HEK293 (cell line): ENCODE measurements at regions not wholly inside any gene's neighbourhood (a gene's known extent, or its start where the extent isn't known, plus 50 kb on each side); places are given as distances from the start of the nearest gene placed in this dataset.

Source experiments
- CTCF ChIA-PET: fragments of 350-600 bp; formaldehyde crosslinking; extraction: SDS; loops from one replicate; lab custom pipeline; 2021; ENCODE audit warnings: antibody characterized with exemption; lab: Yijun Ruan, JAX
- POLR2A ChIA-PET: fragments of 300-600 bp; formaldehyde crosslinking; extraction: SDS; loops from one replicate; lab custom pipeline; 2020; ENCODE audit warnings: antibody characterized with exemption, inconsistent platforms; lab: Yijun Ruan, JAX
- H3K27ac ChIP-seq: fragments of 200-500 bp; sonication (Bioruptor generic); 2 replicates; pipeline ENCODE4 v1.5.1; 2014; ENCODE audit warnings: low read depth, low read length, control low read depth, inconsistent platforms; ENCODE audit errors: extremely low read depth
- H3K36me3 ChIP-seq, 2 experiments: fragments of 200-500 bp in 1 of 2; sonication (Bioruptor generic) in 1 of 2; 1 replicate in 1 of 2; 2 replicates in 1 of 2; pipeline ENCODE4 v1.5.1; 2014 to 2017; ENCODE audit warnings: inconsistent platforms in 2 of 2, low read length in 2 of 2; ENCODE audit not compliant: control insufficient read depth in 2 of 2, insufficient read depth in 1 of 2
- H3K4me1 ChIP-seq: fragments of 200-500 bp; sonication (Bioruptor generic); 2 replicates; pipeline ENCODE4 v1.5.1; 2014; ENCODE audit warnings: mild to moderate bottlenecking, low read length, inconsistent platforms; ENCODE audit not compliant: control insufficient read depth, insufficient read depth
- H3K4me3 ChIP-seq: 2 replicates; pipeline ENCODE4 v1.5.1; 2011; ENCODE audit warnings: low read depth, mild to moderate bottlenecking, control low read depth, low read length, moderate library complexity
- H3K9me3 ChIP-seq: fragments of 200-500 bp; sonication (Bioruptor generic); 2 replicates; pipeline ENCODE4 v1.5.1; 2014; ENCODE audit warnings: low read depth, low read length, inconsistent platforms; ENCODE audit not compliant: control insufficient read depth, insufficient read depth
- GLI2 ChIP-seq: fragments of 450-650 bp; formaldehyde crosslinking; IDR thresholded peaks from 2 replicates; pipeline ENCODE4; 2017; ENCODE audit warnings: missing biosample characterization, missing genetic modification characterization, low read depth, borderline replicate concordance
- GLIS2 ChIP-seq: fragments of 450-650 bp; formaldehyde crosslinking; IDR thresholded peaks from 2 replicates; pipeline ENCODE4 v1.5.1; 2016; ENCODE audit warnings: missing biosample characterization, missing genetic modification characterization
- REPIN1 ChIP-seq: fragments of 450-650 bp; formaldehyde crosslinking; IDR thresholded peaks from 2 replicates; pipeline ENCODE4 v1.5.1; 2017; ENCODE audit warnings: missing biosample characterization, missing genetic modification characterization, low read depth
- SCRT2 ChIP-seq: fragments of 450-650 bp; formaldehyde crosslinking; IDR thresholded peaks from 2 replicates; pipeline ENCODE4 v1.5.1; 2016; ENCODE audit warnings: missing biosample characterization, missing genetic modification characterization
- TCF7L2 ChIP-seq: IDR thresholded peaks from 2 replicates; pipeline ENCODE4 v1.6.1; 2011; ENCODE audit warnings: low read depth, mild to moderate bottlenecking, inconsistent platforms, low read length, moderate library complexity, borderline replicate concordance
- YY2 ChIP-seq: fragments of 450-650 bp; formaldehyde crosslinking; IDR thresholded peaks from 2 replicates; pipeline ENCODE4 v1.5.1; 2016; ENCODE audit warnings: missing biosample characterization, missing genetic modification characterization
- ZNF146 ChIP-seq: fragments of 450-650 bp; formaldehyde crosslinking; IDR thresholded peaks from 2 replicates; pipeline ENCODE4 v1.5.1; 2016; ENCODE audit warnings: missing biosample characterization, missing genetic modification characterization
- ZNF157 ChIP-seq: fragments of 450-650 bp; formaldehyde crosslinking; IDR thresholded peaks from 2 replicates; pipeline ENCODE4 v1.5.1; 2016; ENCODE audit warnings: missing biosample characterization, missing genetic modification characterization
- ZNF214 ChIP-seq: fragments of 450-650 bp; formaldehyde crosslinking; IDR thresholded peaks from 2 replicates; pipeline ENCODE4 v1.5.1; 2017; ENCODE audit warnings: missing biosample characterization, mild to moderate bottlenecking, missing genetic modification characterization, borderline replicate concordance
- ZNF23 ChIP-seq: fragments of 450-650 bp; formaldehyde crosslinking; IDR thresholded peaks from 2 replicates; pipeline ENCODE4 v1.5.1; 2016; ENCODE audit warnings: missing biosample characterization, missing genetic modification characterization, borderline replicate concordance
- ZNF24 ChIP-seq: fragments of 450-650 bp; formaldehyde crosslinking; IDR thresholded peaks from 2 replicates; pipeline ENCODE4 v1.5.1; 2016; ENCODE audit warnings: missing biosample characterization, missing genetic modification characterization
- ZNF350 ChIP-seq: fragments of 450-650 bp; formaldehyde crosslinking; IDR thresholded peaks from 2 replicates; pipeline ENCODE4 v1.5.0; 2017; ENCODE audit warnings: missing biosample characterization, mild to moderate bottlenecking, missing genetic modification characterization
- ZNF366 ChIP-seq: fragments of 450-650 bp; formaldehyde crosslinking; conservative IDR thresholded peaks from 2 replicates; pipeline ENCODE4 v1.5.1; 2016; ENCODE audit warnings: missing biosample characterization, missing genetic modification characterization
- ZNF433 ChIP-seq: fragments of 450-650 bp; formaldehyde crosslinking; IDR thresholded peaks from 2 replicates; pipeline ENCODE4 v1.5.1; 2016; ENCODE audit warnings: missing biosample characterization, missing genetic modification characterization, low read depth
- ZNF473 ChIP-seq: fragments of 450-650 bp; formaldehyde crosslinking; IDR thresholded peaks from 2 replicates; pipeline ENCODE4 v1.5.1; 2017; ENCODE audit warnings: missing biosample characterization, missing genetic modification characterization
- ZNF529 ChIP-seq: fragments of 450-650 bp; formaldehyde crosslinking; IDR thresholded peaks from 2 replicates; pipeline ENCODE4 v1.5.1; 2017; ENCODE audit warnings: missing genetic modification characterization, missing biosample characterization; ENCODE audit not compliant: insufficient replicate concordance
- ZNF670 ChIP-seq: fragments of 450-650 bp; formaldehyde crosslinking; IDR thresholded peaks from 2 replicates; pipeline ENCODE4 v1.5.1; 2016; ENCODE audit warnings: missing biosample characterization, missing genetic modification characterization, low read depth
- ZNF707 ChIP-seq: fragments of 450-650 bp; formaldehyde crosslinking; IDR thresholded peaks from 2 replicates; pipeline ENCODE4 v1.5.1; 2016; ENCODE audit warnings: missing biosample characterization, missing genetic modification characterization
- ZNF768 ChIP-seq: fragments of 450-650 bp; formaldehyde crosslinking; IDR thresholded peaks from 2 replicates; pipeline ENCODE4 v1.5.1; 2018; ENCODE audit warnings: missing biosample characterization, mild to moderate bottlenecking, missing genetic modification characterization
- ZNF777 ChIP-seq: fragments of 450-650 bp; formaldehyde crosslinking; IDR thresholded peaks from 2 replicates; pipeline ENCODE4 v1.5.1; 2017; ENCODE audit warnings: missing biosample characterization, missing genetic modification characterization, borderline replicate concordance
- ZNF785 ChIP-seq: fragments of 450-650 bp; formaldehyde crosslinking; IDR thresholded peaks from 2 replicates; pipeline ENCODE4 v1.5.1; 2016; ENCODE audit warnings: missing biosample characterization, missing genetic modification characterization
- TF ChIP-seq, protein P1 (sequence below): sonication (generic); formaldehyde crosslinking; IDR thresholded peaks from 2 replicates; pipeline ENCODE4 v1.8.1; 2022; ENCODE audit warnings: mild to moderate bottlenecking, moderate library complexity, missing genetic modification reagents
- TF ChIP-seq, protein P2 (sequence below): fragments of 450-650 bp; formaldehyde crosslinking; IDR thresholded peaks from 2 replicates; pipeline ENCODE4 v1.5.1; 2016; ENCODE audit warnings: missing biosample characterization, missing genetic modification characterization
- TF ChIP-seq, protein P3 (sequence below): fragments of 450-650 bp; formaldehyde crosslinking; IDR thresholded peaks from 2 replicates; pipeline ENCODE4; 2016; ENCODE audit warnings: missing biosample characterization, missing genetic modification characterization
- TF ChIP-seq, protein P4 (sequence below): fragments of 450-650 bp; formaldehyde crosslinking; IDR thresholded peaks from 2 replicates; pipeline ENCODE4 v1.5.1; 2016; ENCODE audit warnings: missing biosample characterization, missing genetic modification characterization
- TF ChIP-seq, protein P5 (sequence below): fragments of 450-650 bp; formaldehyde crosslinking; IDR thresholded peaks from 2 replicates; pipeline ENCODE4 v1.5.1; 2017; ENCODE audit warnings: missing biosample characterization, missing genetic modification characterization
- TF ChIP-seq, protein P6 (sequence below): fragments of 450-650 bp; formaldehyde crosslinking; IDR thresholded peaks from 2 replicates; pipeline ENCODE4 v1.5.1; 2016; ENCODE audit warnings: missing biosample characterization, missing genetic modification characterization
- TF ChIP-seq, protein P7 (sequence below): fragments of 450-650 bp; formaldehyde crosslinking; IDR thresholded peaks from 2 replicates; pipeline ENCODE4 v1.5.1; 2016; ENCODE audit warnings: missing biosample characterization, missing genetic modification characterization

DNA sequence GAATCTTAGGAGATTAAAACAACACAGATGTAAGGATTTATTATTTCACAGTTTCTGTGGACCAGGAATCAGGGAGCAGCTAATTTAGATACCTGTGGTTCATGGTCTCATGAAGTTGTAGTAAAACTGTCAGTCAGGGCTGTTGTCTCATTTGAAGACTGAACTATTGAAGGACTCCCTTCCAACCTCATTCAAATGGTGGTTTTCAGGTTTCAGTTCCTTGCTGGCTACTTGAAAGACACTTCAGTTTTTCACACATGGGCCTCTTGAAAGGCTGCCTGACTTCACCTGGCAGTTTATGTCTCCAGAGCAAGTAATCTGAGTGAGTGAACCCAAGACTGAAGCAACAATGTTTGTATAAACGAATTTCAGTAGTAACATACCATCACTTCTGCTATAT is 915.9 kb downstream of the PLA2G4A start:
- Histone ChIP-seq H3K4me3 (no peak overlapping the region), H3K9me3 (no peaks in the 10 kb centered on the region), H3K36me3 (no peaks in the 10 kb centered on the region), H3K4me1 (no peaks in the 10 kb centered on the region), H3K27ac (no peak overlapping the region)
- no peak for TF ChIP-seq ZNF777
- TF ChIP-seq ZNF529 (tag by site-specific recombination), result no peak
- TF ChIP-seq REPIN1 (tag by site-specific recombination), result no peak
- TF ChIP-seq ZNF23 (tag by site-specific recombination), result no peak
- TF ChIP-seq ZNF433 (tag by site-specific recombination), result no peak
- no peak for TF ChIP-seq SCRT2 (tag by site-specific recombination)
- no peak for TF ChIP-seq ZNF473 (tag by site-specific recombination)
- TF ChIP-seq, protein P1, sequence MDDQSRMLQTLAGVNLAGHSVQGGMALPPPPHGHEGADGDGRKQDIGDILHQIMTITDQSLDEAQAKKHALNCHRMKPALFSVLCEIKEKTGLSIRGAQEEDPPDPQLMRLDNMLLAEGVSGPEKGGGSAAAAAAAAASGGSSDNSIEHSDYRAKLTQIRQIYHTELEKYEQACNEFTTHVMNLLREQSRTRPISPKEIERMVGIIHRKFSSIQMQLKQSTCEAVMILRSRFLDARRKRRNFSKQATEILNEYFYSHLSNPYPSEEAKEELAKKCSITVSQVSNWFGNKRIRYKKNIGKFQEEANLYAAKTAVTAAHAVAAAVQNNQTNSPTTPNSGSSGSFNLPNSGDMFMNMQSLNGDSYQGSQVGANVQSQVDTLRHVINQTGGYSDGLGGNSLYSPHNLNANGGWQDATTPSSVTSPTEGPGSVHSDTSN, result no peak
- TF ChIP-seq ZNF707 (tag by site-specific recombination), result no peak
- no peak for TF ChIP-seq ZNF350 (tag by site-specific recombination)
- TF ChIP-seq ZNF366 (tag by site-specific recombination), result no peak
- TF ChIP-seq, protein P2, sequence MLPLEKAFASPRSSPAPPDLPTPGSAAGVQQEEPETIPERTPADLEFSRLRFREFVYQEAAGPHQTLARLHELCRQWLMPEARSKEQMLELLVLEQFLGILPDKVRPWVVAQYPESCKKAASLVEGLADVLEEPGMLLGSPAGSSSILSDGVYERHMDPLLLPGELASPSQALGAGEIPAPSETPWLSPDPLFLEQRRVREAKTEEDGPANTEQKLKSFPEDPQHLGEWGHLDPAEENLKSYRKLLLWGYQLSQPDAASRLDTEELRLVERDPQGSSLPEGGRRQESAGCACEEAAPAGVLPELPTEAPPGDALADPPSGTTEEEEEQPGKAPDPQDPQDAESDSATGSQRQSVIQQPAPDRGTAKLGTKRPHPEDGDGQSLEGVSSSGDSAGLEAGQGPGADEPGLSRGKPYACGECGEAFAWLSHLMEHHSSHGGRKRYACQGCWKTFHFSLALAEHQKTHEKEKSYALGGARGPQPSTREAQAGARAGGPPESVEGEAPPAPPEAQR, result no peak
- TF ChIP-seq, protein P3, sequence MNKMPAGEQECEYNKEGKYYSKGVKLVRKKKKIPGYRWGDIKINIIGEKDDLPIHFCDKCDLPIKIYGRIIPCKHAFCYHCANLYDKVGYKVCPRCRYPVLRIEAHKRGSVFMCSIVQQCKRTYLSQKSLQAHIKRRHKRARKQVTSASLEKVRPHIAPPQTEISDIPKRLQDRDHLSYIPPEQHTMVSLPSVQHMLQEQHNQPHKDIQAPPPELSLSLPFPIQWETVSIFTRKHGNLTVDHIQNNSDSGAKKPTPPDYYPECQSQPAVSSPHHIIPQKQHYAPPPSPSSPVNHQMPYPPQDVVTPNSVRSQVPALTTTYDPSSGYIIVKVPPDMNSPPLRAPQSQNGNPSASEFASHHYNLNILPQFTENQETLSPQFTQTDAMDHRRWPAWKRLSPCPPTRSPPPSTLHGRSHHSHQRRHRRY (tag by site-specific recombination), result no peak
- TF ChIP-seq, protein P4, sequence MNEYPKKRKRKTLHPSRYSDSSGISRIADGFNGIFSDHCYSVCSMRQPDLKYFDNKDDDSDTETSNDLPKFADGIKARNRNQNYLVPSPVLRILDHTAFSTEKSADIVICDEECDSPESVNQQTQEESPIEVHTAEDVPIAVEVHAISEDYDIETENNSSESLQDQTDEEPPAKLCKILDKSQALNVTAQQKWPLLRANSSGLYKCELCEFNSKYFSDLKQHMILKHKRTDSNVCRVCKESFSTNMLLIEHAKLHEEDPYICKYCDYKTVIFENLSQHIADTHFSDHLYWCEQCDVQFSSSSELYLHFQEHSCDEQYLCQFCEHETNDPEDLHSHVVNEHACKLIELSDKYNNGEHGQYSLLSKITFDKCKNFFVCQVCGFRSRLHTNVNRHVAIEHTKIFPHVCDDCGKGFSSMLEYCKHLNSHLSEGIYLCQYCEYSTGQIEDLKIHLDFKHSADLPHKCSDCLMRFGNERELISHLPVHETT (tag by site-specific recombination), result no peak
- TF ChIP-seq ZNF146, result no peak
- TF ChIP-seq ZNF24 (tag by site-specific recombination), result no peak
- ChIA-PET POLR2A (no interaction called here), CTCF (no interaction called here)

DNA sequence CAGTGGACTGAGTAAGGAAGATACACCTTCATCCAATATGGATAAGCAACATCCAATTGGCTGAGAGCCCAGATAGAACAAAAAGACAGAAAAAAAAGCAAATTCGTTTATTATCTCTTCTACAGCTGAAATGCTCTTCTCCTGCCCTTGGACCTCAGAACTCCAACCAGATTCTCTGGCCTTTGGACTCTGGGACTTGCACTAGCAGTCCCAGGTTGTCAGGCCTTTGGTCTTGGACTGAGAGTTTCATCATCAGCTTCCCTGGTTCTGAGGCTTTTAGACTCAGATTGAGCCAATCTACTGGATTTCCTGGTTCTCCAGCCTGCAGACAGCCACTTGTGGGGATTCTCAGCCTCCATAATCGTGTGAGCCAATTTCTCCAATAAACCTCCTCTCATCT is 926.8 kb downstream of the PLA2G4A start:
- TF ChIP-seq GLI2 (tag by site-specific recombination) (no peak), ZNF146 (no peak), ZNF768 (no peak), REPIN1 (tag by site-specific recombination) (no peak), ZNF670 (tag by site-specific recombination) (no peak), YY2 (no peak), ZNF214 (tag by site-specific recombination) (no peak), ZNF777 (no peak), TCF7L2 (no peak), ZNF785 (tag by site-specific recombination) (no peak), ZNF157 (tag by site-specific recombination) (no peak), GLIS2 (tag by site-specific recombination) (no peak)
- TF ChIP-seq, protein P5, sequence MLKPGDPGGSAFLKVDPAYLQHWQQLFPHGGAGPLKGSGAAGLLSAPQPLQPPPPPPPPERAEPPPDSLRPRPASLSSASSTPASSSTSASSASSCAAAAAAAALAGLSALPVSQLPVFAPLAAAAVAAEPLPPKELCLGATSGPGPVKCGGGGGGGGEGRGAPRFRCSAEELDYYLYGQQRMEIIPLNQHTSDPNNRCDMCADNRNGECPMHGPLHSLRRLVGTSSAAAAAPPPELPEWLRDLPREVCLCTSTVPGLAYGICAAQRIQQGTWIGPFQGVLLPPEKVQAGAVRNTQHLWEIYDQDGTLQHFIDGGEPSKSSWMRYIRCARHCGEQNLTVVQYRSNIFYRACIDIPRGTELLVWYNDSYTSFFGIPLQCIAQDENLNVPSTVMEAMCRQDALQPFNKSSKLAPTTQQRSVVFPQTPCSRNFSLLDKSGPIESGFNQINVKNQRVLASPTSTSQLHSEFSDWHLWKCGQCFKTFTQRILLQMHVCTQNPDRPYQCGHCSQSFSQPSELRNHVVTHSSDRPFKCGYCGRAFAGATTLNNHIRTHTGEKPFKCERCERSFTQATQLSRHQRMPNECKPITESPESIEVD (tag by site-specific recombination), result no peak
- TF ChIP-seq, protein P6, sequence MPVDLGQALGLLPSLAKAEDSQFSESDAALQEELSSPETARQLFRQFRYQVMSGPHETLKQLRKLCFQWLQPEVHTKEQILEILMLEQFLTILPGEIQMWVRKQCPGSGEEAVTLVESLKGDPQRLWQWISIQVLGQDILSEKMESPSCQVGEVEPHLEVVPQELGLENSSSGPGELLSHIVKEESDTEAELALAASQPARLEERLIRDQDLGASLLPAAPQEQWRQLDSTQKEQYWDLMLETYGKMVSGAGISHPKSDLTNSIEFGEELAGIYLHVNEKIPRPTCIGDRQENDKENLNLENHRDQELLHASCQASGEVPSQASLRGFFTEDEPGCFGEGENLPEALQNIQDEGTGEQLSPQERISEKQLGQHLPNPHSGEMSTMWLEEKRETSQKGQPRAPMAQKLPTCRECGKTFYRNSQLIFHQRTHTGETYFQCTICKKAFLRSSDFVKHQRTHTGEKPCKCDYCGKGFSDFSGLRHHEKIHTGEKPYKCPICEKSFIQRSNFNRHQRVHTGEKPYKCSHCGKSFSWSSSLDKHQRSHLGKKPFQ, result no peak
- TF ChIP-seq, protein P7, sequence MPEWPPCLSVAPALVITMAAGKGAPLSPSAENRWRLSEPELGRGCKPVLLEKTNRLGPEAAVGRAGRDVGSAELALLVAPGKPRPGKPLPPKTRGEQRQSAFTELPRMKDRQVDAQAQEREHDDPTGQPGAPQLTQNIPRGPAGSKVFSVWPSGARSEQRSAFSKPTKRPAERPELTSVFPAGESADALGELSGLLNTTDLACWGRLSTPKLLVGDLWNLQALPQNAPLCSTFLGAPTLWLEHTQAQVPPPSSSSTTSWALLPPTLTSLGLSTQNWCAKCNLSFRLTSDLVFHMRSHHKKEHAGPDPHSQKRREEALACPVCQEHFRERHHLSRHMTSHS (tag by site-specific recombination), result no peak
- ChIA-PET POLR2A (no interaction called here), CTCF (no interaction called here)
- H3K36me3 ChIP-seq, result no peaks in the 10 kb centered on the region
- no peaks in the 10 kb centered on the region for H3K4me1 ChIP-seq
- H3K9me3 ChIP-seq, result no peaks in the 10 kb centered on the region
- H3K4me3 ChIP-seq, result no peak overlapping the region
- H3K27ac ChIP-seq, result no peak overlapping the region
